ENCODE measurements at regions not wholly inside any gene's neighbourhood (a gene's known extent, or its start where the extent isn't known, plus 50 kb on each side); places are given as distances from the start of the nearest gene placed in this dataset.
"Not testable (repeated sequence)": the region's sequence is repeated elsewhere in the genome, so short reads cannot be mapped to it uniquely, and the experiment has no call there.

- ATAC-seq (no peak), DNase-seq (no peak), FAIRE-seq (no peak)
- Histone ChIP-seq H3K27ac (no peak overlapping the region), H3K4me3 (no peak overlapping the region), H3K4me1 (no peaks in the 10 kb centered on the region), H3K36me3 (no peaks in the 10 kb centered on the region), H3K27me3 (no peaks in the 10 kb centered on the region), H3K9me3 (no peaks in the 10 kb centered on the region)
- no peak for TF ChIP-seq CTCF (IDR thresholded peaks at IDR 0.05)
- 94 to 95% methylated on average over 1 of the region's 1 CpG for WGBS, 2 donors
- intact Hi-C loops (cut with DNase I), result no loop called here
These were observed 348.4 kb downstream of the SOX4 start for GRCh38 chr6:21941926-21942325.

- H3K27me3 ChIP-seq, result no peaks in the 10 kb centered on the region
- H3K27ac ChIP-seq, result no peak overlapping the region
- H3K4me1 ChIP-seq, result peaks cover 0 to 1% (median 0%) of the 10 kb centered on the region in 3 donors
- 44 to 47% methylated on average over 6 of the region's 6 CpGs for WGBS, 2 donors
- ATAC-seq (peak in 2 of 4 donors; percentile 49 to 51), FAIRE-seq (no peak), DNase-seq (no peak)
- no peaks in the 10 kb centered on the region for H3K36me3 ChIP-seq
- H3K4me3 ChIP-seq, result no peak overlapping the region
- H3K9me3 ChIP-seq, result no peaks in the 10 kb centered on the region
- intact Hi-C loops (cut with DNase I), result no loop called here
- TF ChIP-seq CTCF (IDR thresholded peaks at IDR 0.05), result no peak
These were observed 349.3 kb downstream of the SOX4 start for GRCh38 chr6:21942897-21943296.

- no peak for FAIRE-seq
- WGBS, 2 donors, result 61 to 74% methylated on average over 4 of the region's 4 CpGs
- TF ChIP-seq CTCF (IDR thresholded peaks at IDR 0.05), result no peak
- no peak overlapping the region for H3K27ac ChIP-seq
- H3K9me3 ChIP-seq, result no peaks in the 10 kb centered on the region
- H3K27me3 ChIP-seq, result no peaks in the 10 kb centered on the region
- peak in 1 of 4 donors; percentile 35 for ATAC-seq
- intact Hi-C loops (cut with DNase I), result no loop called here
- no peak for DNase-seq
- H3K4me3 ChIP-seq, result no peak overlapping the region
- H3K4me1 ChIP-seq, result peaks cover 0 to 9% (median 7%) of the 10 kb centered on the region in 3 donors
- H3K36me3 ChIP-seq, result no peaks in the 10 kb centered on the region
These were observed 350.5 kb downstream of the PRL start for GRCh38 chr6:21946298-21946783.

GRCh38 chr6:21947227-21947626, 349.6 kb downstream of the PRL start:
- ATAC-seq; H3K27me3 ChIP-seq; H3K4me3 ChIP-seq; DNase-seq; H3K36me3 ChIP-seq; FAIRE-seq; intact Hi-C loops (cut with DNase I); H3K9me3 ChIP-seq; H3K27ac ChIP-seq: not testable (repeated sequence)
- peaks cover 0 to 12% (median 7%) of the 10 kb centered on the region in 3 donors for H3K4me1 ChIP-seq
- WGBS, 2 donors, result 85 to 95% methylated on average over 3 of the region's 3 CpGs

GRCh38 chr6:21947731-21948386, 349.0 kb downstream of the PRL start:
- no peaks in the 10 kb centered on the region for H3K9me3 ChIP-seq
- 61 to 66% methylated on average over 6 of the region's 6 CpGs for WGBS, 2 donors
- no peaks in the 10 kb centered on the region for H3K27me3 ChIP-seq
- FAIRE-seq (no peak), DNase-seq (no peak), ATAC-seq (no peak)
- H3K36me3 ChIP-seq, result no peaks in the 10 kb centered on the region
- H3K27ac ChIP-seq, result peak overlapping the region in 1 of 4 donors; percentile 7
- intact Hi-C loops (cut with DNase I), result no loop called here
- H3K4me1 ChIP-seq, result peaks cover 0 to 12% (median 7%) of the 10 kb centered on the region in 3 donors
- H3K4me3 ChIP-seq, result no peak overlapping the region
- TF ChIP-seq CTCF (IDR thresholded peaks at IDR 0.05), result no peak
